Psoas muscle (tissue), 7 donors: ENCODE measurements at regions not wholly inside any gene's neighbourhood (a gene's known extent, or its start where the extent isn't known, plus 50 kb on each side); places are given as distances from the start of the nearest gene placed in this dataset.

ENCODE experiments used
- ATAC-seq, 4 donors: fragments of 200-7000 bp; cut with Tn5 transposase; one replicate each; pipeline ENCODE4 v1.9.1; 2020; ENCODE audit warnings: moderate library complexity in 3 of 4, mild to moderate bottlenecking in 2 of 4
- DNase-seq, 2 donors: peaks; one replicate each; pipeline ENCODE4 v3.0.0-alpha.2; 2020
- H3K27ac ChIP-seq: fragments of 200-600 bp; one replicate; pipeline ENCODE4 v1.8.0; 2022
- H3K27me3 ChIP-seq, 3 donors: fragments of 200-600 bp in 1 of 3; one replicate each; pipeline versions ENCODE4 v1.6.1 to v1.8.0; 2013 to 2022; ENCODE audit warnings: low read length in 2 of 3, mild to moderate bottlenecking in 2 of 3, moderate library complexity in 1 of 3; ENCODE audit not compliant: insufficient read depth in 3 of 3
- H3K36me3 ChIP-seq, 2 donors: fragments of 200-600 bp in 1 of 2; one replicate each; pipeline versions ENCODE4 v1.6.1 to v1.8.0; 2013 to 2022; ENCODE audit warnings: low read depth in 1 of 2, mild to moderate bottlenecking in 1 of 2, moderate library complexity in 1 of 2; ENCODE audit not compliant: insufficient read depth in 1 of 2
- H3K4me1 ChIP-seq: fragments of 200-600 bp; one replicate; pipeline ENCODE4 v1.8.0; 2022
- H3K4me3 ChIP-seq: fragments of 200-600 bp; one replicate; pipeline ENCODE4 v1.8.0; 2022; ENCODE audit warnings: mild to moderate bottlenecking
- H3K9me3 ChIP-seq: fragments of 200-600 bp; one replicate; pipeline ENCODE4 v1.8.0; 2022
- WGBS, 3 donors: extraction: QIAGEN DNeasy Blood & Tissue Kit; methylation state at CpG; one replicate each; pipeline versions ENCODE4 v1.1.6 to v1.1.7; 2013; 5-methylcytosine and 5-hydroxymethylcytosine counted together
- intact Hi-C, 2 donors: fragments of 100-400 bp; cut with DNase I; formaldehyde crosslinking; loops; one replicate each; pipeline versions ENCODE4 v1.11.0 to v1.14.2; 2022
- TF ChIP-seq, protein P1 (sequence below): fragments of 200-600 bp; IDR thresholded peaks from one replicate; pipeline ENCODE4 v1.8.0; 2022; ENCODE audit warnings: antibody characterized with exemption
- donor health status: healthy with polysubstance abuse.
- donor health status: DM: no; HTN: no; CAD: no; lungs with moderate emphysema.
- donor health status: Bipolar disorder and iron deficiency.
- donor health status: healthy.
- donor health status: DM: yes; HTN: yes; CAD: no.
- donor health status: DM: no; HTN: no; CAD: no.
- donor health status: DM: yes; HTN: yes; CAD: no.

- Histone ChIP-seq H3K27me3 (peaks cover 0 to 2% (median 0%) of the 10 kb centered on the region in 3 donors), H3K9me3 (no peaks in the 10 kb centered on the region), H3K27ac (no peak overlapping the region), H3K4me1 (no peaks in the 10 kb centered on the region), H3K36me3 (no peaks in the 10 kb centered on the region), H3K4me3 (no peak overlapping the region)
- TF ChIP-seq, protein P1, sequence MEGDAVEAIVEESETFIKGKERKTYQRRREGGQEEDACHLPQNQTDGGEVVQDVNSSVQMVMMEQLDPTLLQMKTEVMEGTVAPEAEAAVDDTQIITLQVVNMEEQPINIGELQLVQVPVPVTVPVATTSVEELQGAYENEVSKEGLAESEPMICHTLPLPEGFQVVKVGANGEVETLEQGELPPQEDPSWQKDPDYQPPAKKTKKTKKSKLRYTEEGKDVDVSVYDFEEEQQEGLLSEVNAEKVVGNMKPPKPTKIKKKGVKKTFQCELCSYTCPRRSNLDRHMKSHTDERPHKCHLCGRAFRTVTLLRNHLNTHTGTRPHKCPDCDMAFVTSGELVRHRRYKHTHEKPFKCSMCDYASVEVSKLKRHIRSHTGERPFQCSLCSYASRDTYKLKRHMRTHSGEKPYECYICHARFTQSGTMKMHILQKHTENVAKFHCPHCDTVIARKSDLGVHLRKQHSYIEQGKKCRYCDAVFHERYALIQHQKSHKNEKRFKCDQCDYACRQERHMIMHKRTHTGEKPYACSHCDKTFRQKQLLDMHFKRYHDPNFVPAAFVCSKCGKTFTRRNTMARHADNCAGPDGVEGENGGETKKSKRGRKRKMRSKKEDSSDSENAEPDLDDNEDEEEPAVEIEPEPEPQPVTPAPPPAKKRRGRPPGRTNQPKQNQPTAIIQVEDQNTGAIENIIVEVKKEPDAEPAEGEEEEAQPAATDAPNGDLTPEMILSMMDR = no peak
- intact Hi-C loops = no loop called here
- no peak for DNase-seq
- no peak for ATAC-seq
- WGBS, 3 donors = 79 to 81% (median 80%) methylated on average over 2 of the region's 2 CpGs
Observed at GRCh38 chr7:45347804-45348203, 190.2 kb downstream of the RAMP3 start.

- H3K4me3 ChIP-seq = no peak overlapping the region
- ATAC-seq (no peak), DNase-seq (no peak)
- H3K27me3 ChIP-seq = peaks cover 0 to 2% (median 0%) of the 10 kb centered on the region in 3 donors
- intact Hi-C loops = no loop called here
- WGBS, 3 donors = 80 to 87% (median 81%) methylated on average over 4 of the region's 4 CpGs
- no peaks in the 10 kb centered on the region for H3K9me3 ChIP-seq
- no peaks in the 10 kb centered on the region for H3K4me1 ChIP-seq
- H3K36me3 ChIP-seq = no peaks in the 10 kb centered on the region
- H3K27ac ChIP-seq = no peak overlapping the region
- TF ChIP-seq, protein P1 = no peak
Observed at GRCh38 chr7:45349090-45349489, 191.5 kb downstream of the RAMP3 start.

- no peak for DNase-seq
- intact Hi-C loops = no loop called here
- WGBS, 3 donors = 84 to 91% (median 86%) methylated on average over 3 of the region's 3 CpGs
- TF ChIP-seq, protein P1 = no peak
- no peak overlapping the region for H3K4me3 ChIP-seq
- H3K27me3 ChIP-seq = peaks cover 0 to 2% (median 0%) of the 10 kb centered on the region in 3 donors
- H3K4me1 ChIP-seq = no peaks in the 10 kb centered on the region
- ATAC-seq = no peak
- H3K9me3 ChIP-seq = no peaks in the 10 kb centered on the region
- H3K27ac ChIP-seq = no peak overlapping the region
- no peaks in the 10 kb centered on the region for H3K36me3 ChIP-seq
Observed at GRCh38 chr7:45350896-45351295, 193.3 kb downstream of the RAMP3 start.

GRCh38 chr7:45358287-45358686 is 200.7 kb downstream of the RAMP3 start:
- Histone ChIP-seq H3K36me3 (no peaks in the 10 kb centered on the region), H3K27ac (no peak overlapping the region), H3K27me3 (no peaks in the 10 kb centered on the region), H3K4me1 (no peaks in the 10 kb centered on the region), H3K9me3 (no peaks in the 10 kb centered on the region), H3K4me3 (no peak overlapping the region)
- TF ChIP-seq, protein P1 = no peak
- no peak for ATAC-seq
- DNase-seq = no peak
- intact Hi-C loops = no loop called here
- 94 to 98% (median 96%) methylated on average over 3 of the region's 3 CpGs for WGBS, 3 donors

DNA sequence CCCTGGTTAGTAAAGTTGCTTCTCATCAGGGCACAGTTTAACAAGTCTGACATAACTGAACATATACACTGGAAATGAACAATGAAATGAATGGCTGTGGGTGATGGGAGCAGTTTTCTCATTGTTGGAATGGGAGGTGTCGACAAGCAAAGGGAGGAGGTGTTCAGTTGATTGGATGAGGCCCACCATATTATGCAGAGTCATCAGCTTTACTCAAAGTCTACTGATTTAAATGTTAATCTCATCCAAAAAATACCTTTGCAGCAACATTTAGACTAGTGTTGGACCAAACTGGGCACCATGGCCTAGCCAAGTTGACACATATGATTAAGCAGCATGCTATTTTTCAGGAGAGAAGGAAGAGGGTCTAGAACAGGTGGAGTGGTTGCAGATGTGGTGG is 201.7 kb downstream of the RAMP3 start:
- Histone ChIP-seq H3K27ac (no peak overlapping the region), H3K4me1 (no peaks in the 10 kb centered on the region), H3K27me3 (no peaks in the 10 kb centered on the region), H3K36me3 (no peaks in the 10 kb centered on the region), H3K9me3 (no peaks in the 10 kb centered on the region), H3K4me3 (no peak overlapping the region)
- no peak for DNase-seq
- ATAC-seq = no peak
- intact Hi-C loops = no loop called here
- TF ChIP-seq, protein P1 = no peak
- 94 to 100% (median 94%) methylated on average over 1 of the region's 1 CpG for WGBS, 3 donors
